ENCODE measurements at regions not wholly inside any gene's neighbourhood (a gene's known extent, or its start where the extent isn't known, plus 50 kb on each side); places are given as distances from the start of the nearest gene placed in this dataset.
A peak's percentile ranks its signal among the peaks of the same experiment; 100 is the strongest.

- Histone ChIP-seq H3K9ac (ENCODE audit: low read depth in 2 of 2, low read length in 2 of 2) (no peak overlapping the region), H3K4me3 (no peak overlapping the region), H3K27me3 (no peaks in the 10 kb centered on the region), H3K4me1 (no peaks in the 10 kb centered on the region), H3K36me3 (no peaks in the 10 kb centered on the region), H3K9me3 (no peaks in the 10 kb centered on the region), H3K27ac (no peak overlapping the region)
- no peak for DNase-seq
- TF ChIP-seq, protein P1, sequence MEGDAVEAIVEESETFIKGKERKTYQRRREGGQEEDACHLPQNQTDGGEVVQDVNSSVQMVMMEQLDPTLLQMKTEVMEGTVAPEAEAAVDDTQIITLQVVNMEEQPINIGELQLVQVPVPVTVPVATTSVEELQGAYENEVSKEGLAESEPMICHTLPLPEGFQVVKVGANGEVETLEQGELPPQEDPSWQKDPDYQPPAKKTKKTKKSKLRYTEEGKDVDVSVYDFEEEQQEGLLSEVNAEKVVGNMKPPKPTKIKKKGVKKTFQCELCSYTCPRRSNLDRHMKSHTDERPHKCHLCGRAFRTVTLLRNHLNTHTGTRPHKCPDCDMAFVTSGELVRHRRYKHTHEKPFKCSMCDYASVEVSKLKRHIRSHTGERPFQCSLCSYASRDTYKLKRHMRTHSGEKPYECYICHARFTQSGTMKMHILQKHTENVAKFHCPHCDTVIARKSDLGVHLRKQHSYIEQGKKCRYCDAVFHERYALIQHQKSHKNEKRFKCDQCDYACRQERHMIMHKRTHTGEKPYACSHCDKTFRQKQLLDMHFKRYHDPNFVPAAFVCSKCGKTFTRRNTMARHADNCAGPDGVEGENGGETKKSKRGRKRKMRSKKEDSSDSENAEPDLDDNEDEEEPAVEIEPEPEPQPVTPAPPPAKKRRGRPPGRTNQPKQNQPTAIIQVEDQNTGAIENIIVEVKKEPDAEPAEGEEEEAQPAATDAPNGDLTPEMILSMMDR (IDR thresholded peaks at IDR 0.05), result no peak
- intact Hi-C loops (cut with DNase I), result no loop called here
These were observed 142.5 kb upstream of the GATA6 start for GRCh38 chr18:22026889-22027288.

DNA sequence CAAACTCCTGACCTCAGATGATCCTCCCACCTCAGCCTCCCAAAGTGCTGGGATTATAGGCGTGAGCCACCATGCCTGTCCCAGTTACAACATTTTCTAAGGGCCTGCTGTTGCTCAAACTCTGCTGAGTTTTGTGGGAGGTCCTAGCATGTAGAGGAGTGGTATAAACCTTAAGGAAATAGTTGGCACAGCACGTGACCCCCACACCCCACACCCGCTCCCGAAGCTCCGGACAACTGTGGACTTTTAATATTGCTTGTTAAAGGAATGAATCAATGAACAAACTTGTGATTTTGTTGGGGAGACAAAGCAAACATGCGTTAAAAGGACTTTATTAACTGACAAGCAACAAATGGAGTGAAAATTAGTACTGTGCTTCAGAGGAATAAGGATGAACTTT is 137.8 kb upstream of the GATA6 start:
- no peaks in the 10 kb centered on the region for H3K36me3 ChIP-seq
- no peaks in the 10 kb centered on the region for H3K27me3 ChIP-seq
- intact Hi-C loops (cut with DNase I), result no loop called here
- H3K9ac ChIP-seq (ENCODE audit: low read depth in 2 of 2, low read length in 2 of 2), result no peak overlapping the region
- TF ChIP-seq, protein P1 (IDR thresholded peaks at IDR 0.05), result no peak
- no peak overlapping the region for H3K27ac ChIP-seq
- peak; percentile 54 for DNase-seq
- no peaks in the 10 kb centered on the region for H3K9me3 ChIP-seq
- H3K4me3 ChIP-seq, result no peak overlapping the region
- no peaks in the 10 kb centered on the region for H3K4me1 ChIP-seq

- TF ChIP-seq, protein P1 (IDR thresholded peaks at IDR 0.05), result no peak
- H3K27ac ChIP-seq, result peak overlapping the region; percentile 20
- H3K4me3 ChIP-seq, result no peak overlapping the region
- H3K9me3 ChIP-seq, result no peaks in the 10 kb centered on the region
- no peak overlapping the region for H3K9ac ChIP-seq (ENCODE audit: low read depth in 2 of 2, low read length in 2 of 2)
- H3K4me1 ChIP-seq, result no peaks in the 10 kb centered on the region
- no peaks in the 10 kb centered on the region for H3K36me3 ChIP-seq
- intact Hi-C loops (cut with DNase I), result no loop called here
- H3K27me3 ChIP-seq, result no peaks in the 10 kb centered on the region
- DNase-seq, result peak; percentile 44
These were observed 136.9 kb upstream of the GATA6 start for GRCh38 chr18:22032392-22032961.

GRCh38 chr18:22033085-22033484 is 136.3 kb upstream of the GATA6 start:
- TF ChIP-seq, protein P1 (IDR thresholded peaks at IDR 0.05), result no peak
- Histone ChIP-seq H3K9me3 (no peaks in the 10 kb centered on the region), H3K9ac (ENCODE audit: low read depth in 2 of 2, low read length in 2 of 2) (no peak overlapping the region), H3K27ac (no peak overlapping the region), H3K4me3 (no peak overlapping the region), H3K27me3 (no peaks in the 10 kb centered on the region), H3K4me1 (no peaks in the 10 kb centered on the region), H3K36me3 (no peaks in the 10 kb centered on the region)
- DNase-seq, result no peak
- intact Hi-C loops (cut with DNase I), result no loop called here

GRCh38 chr18:22034276-22034675 is 135.1 kb upstream of the GATA6 start:
- Histone ChIP-seq H3K27ac (no peak overlapping the region), H3K36me3 (no peaks in the 10 kb centered on the region)
- TF ChIP-seq, protein P1 (IDR thresholded peaks at IDR 0.05), result no peak

More at GRCh38 chr18:22034276-22034675, 135.1 kb upstream of the GATA6 start:
- no peak overlapping the region for H3K4me3 ChIP-seq
- intact Hi-C loops (cut with DNase I), result no loop called here
- no peaks in the 10 kb centered on the region for H3K27me3 ChIP-seq
- no peaks in the 10 kb centered on the region for H3K9me3 ChIP-seq
- no peaks in the 10 kb centered on the region for H3K4me1 ChIP-seq
- DNase-seq, result no peak
- no peak overlapping the region for H3K9ac ChIP-seq (ENCODE audit: low read depth in 2 of 2, low read length in 2 of 2)

Data from colonic mucosa (tissue), 4 donors.